ENCODE measurements at regions not wholly inside any gene's neighbourhood (a gene's known extent, or its start where the extent isn't known, plus 50 kb on each side); places are given as distances from the start of the nearest gene placed in this dataset.

DNA sequence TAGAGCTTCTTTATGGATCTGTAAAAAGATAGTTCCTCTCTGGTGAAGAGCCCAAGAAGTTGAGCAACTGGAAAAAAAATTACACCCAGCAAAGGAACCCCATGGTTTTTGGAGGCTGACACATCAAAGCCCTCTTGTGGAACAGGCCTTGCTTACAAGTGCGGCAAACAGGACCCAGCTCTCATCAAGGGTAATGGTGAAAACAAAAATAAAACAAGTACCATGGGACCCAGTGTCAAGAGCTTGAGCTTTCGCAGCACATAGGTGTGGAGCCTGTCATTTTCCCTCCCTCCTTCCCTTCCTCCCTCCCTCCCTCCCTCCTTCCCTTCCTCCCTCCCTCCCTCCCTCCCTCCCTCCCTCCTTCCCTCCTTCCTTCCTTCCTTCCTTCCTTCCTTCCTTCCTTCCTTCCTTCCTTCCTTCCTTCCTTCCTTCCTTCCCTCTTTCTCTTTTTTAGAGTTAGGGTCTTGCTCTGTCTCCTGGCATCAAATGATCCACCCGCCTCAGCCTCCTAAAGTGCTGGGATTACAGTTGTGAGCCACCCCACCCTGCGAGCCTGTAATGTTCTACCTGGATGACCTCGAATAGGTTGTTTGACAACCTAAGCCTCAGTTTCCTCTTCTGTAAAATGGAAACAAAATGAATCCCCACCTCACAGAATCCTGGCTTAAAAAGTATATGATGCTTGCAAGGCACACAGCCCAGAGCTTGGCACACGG, 114.3 kb upstream of the RPH3A start:
- TF ChIP-seq CTCF (conservative IDR thresholded peaks at IDR 0.05) (no peak), EZH2 (IDR thresholded peaks at IDR 0.05; ENCODE audit: low read depth) (no peak)

Measured in PC-9 (cell line).